ENCODE measurements at regions not wholly inside any gene's neighbourhood (a gene's known extent, or its start where the extent isn't known, plus 50 kb on each side); places are given as distances from the start of the nearest gene placed in this dataset.

DNA sequence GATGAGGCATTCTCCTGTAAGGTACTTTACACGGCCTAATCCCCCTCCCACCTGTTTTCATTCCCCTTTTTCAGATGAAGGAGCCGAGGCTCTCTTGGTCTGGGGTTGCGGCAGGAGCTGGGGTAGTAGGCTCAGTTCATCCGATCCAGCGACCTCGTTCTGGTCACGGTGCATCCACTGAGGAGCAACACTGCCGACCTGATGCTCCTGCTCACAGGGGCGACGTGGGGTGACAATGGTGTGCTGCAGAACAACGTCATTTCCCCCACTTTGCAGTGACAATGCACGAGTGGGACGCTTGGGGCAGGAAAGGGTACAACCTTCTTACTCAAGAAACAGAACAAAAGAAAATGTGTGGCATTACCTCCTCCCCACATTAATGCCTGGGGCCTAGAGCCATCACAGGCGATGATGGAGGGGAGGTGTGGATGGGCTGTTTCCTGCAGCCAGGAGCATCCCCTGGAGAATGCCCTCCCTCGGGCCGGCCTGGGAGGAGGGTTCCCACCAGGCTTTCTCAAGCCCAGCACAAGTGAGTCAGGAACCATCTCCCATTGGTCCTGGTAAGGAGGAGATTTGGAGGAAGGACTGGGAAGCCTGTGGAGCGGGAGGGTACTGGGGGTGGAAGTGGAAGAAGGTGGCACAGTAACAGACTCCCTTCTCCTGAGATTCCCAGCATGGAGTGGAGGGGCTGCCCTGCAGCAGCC lies 125.6 kb downstream of the SPATA19 start:
- no peak for DNase-seq

DNA sequence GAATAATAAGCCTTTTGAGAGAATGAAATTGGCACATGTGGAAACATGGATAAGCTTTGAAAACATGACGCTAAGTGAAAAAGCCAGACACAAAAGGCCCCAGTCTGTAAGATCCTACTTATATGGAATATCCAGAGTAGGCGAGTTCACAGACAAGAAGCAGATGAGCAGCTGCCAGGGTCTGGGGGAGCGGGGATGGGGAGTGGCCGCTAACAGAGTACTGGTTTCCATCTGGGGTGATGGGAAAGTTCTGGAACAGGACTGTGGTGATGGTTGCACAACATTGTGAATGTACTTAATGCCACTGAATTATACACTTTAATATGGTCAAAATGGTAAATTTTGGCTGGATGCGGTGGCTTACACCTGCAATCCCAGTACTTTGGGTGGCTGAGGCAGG lies 126.5 kb downstream of the SPATA19 start:
- DNase-seq: no peak

DNA sequence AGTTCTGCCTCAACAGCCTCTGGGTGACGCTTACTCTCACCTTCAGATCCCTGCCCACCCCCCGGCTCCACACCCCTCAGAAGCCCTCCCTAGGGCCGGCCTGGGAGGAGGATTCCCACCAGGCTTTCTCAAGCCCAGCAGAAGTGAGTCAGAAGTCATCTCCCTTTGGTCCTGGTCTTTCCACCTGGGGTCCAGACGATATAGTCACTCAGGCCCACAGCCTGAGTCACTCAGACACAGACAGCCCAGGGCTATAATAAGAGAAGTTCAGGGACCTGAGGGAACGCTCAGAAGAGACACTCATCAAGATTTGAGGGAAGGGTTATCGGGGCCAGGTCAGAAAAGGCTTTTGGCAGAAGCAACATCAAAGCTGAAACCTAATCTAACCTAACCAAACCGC lies 127.1 kb downstream of the SPATA19 start:
- DNase-seq: no peak

DNA sequence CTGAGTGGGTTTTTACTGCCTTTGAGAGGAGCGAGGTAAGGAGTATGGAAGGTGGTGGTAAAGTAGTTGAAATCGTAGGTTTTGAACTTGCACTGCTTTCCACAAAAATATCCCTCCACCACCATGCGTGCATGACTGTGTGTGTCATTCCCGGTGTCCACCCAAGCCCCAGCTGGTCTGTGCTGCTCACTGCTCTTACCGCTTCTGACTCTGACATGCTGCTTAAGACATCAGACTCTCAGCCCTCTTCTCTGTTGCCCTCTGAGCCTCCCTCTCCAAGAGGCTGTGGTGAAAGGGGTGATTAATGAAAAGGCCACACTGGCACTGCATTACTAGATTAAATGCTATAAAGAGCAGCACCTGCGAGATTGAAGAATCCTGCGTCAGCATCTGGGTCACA lies 128.7 kb downstream of the SPATA19 start:
- DNase-seq: no peak

DNA sequence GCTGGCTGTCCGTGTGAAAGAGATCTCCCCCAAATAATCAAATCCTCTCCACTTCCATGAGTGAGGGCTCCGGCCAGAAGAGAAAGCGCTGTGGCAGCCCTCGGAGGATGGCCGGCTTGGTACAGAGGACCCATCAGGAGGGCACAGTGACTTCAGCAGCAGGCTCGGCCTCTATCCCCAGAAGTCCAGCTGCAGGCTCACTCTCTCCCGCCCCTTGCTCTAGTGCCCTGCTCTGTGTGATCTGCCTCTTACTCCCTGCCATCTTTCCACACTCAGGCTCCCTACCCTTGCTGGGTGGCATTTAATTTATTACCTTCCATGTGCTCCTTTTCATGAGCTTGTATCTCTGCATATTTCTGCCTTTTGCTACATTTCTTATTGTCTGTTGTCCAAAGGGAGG lies 129.7 kb downstream of the SPATA19 start:
- DNase-seq: no peak

DNA sequence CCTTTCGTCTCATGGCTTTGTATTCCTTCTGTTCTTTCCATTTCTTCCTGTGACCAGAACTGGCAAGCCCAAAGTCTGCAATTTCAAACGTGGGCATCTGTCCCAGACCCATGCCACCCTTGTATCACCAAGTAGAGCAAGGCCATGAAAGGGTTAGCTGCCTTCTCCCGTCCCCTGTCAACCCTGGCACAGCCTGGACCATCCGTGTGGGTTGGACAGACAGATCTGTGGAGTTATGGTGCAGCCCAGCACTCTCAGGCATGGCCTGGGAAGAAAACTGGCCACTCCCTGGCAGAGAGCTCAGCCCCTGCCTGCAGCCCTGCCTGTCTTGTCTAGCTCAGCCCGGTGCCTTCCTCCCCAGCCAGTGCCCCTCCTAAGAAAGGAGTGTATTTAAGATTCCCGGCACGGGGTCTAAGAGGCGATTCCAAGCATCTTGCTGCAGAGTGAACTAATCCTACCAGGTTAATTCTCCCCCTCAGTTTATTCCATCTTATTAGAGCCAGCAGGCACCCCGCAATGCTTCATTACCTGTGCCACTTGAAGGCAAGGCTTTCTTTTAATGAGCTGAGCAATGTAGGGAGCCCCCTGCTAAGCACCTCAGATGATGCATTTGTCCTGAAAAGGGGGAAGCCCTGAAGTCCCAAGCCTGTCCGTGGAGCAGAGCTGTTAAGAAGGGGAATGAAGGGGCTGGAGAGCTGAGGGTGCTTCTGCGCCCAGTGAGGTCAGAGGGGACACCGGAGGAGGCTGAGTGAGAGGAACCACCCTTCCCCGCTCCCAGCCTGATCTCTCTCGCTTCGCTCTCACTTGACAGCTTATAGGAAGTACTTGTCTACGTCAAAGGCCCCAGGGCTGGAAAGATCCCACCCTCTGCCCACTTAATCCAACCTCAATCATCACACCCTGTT lies 130.6 kb downstream of the SPATA19 start:
- DNase-seq: no peak

DNA sequence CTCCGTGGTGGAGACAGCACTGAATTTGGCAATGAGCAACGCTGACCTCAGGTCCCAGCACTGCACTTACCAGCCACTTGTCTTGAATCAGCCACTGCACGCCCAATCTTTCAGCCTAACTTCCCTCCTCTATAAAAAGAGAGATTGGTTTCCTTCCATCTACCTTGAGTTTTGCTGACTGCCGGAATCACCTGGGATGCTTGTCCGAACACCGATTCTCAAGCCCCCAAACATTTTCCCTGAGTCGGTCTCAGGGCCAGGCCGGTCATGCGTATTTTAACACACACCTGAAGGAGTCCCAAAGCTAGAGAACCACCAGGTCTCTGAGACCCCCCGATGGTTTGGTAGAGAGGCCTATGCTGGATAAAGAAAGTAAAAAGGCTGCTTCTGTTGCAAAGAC lies 131.5 kb downstream of the SPATA19 start:
- DNase-seq: no peak

DNA sequence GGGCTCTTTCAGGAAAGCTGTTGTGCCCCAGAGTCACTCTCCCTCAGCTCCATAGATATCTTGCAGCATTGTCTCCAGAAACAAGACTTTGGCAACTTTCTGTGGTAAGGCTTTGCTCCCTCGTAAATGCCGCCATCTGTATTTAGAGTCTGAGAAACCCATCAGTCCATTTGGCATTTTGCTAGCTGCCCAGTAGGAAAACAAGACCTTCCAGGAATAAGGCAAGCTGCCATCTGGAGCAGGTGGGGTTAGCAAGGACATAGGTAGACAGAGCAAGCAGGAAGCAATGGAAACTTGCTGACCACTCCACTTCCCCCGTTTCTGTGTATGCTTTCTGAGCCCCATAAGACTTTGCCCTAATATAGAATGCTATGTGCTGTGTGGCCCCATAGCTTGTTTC lies 131.9 kb downstream of the SPATA19 start:
- no peak for DNase-seq

DNA sequence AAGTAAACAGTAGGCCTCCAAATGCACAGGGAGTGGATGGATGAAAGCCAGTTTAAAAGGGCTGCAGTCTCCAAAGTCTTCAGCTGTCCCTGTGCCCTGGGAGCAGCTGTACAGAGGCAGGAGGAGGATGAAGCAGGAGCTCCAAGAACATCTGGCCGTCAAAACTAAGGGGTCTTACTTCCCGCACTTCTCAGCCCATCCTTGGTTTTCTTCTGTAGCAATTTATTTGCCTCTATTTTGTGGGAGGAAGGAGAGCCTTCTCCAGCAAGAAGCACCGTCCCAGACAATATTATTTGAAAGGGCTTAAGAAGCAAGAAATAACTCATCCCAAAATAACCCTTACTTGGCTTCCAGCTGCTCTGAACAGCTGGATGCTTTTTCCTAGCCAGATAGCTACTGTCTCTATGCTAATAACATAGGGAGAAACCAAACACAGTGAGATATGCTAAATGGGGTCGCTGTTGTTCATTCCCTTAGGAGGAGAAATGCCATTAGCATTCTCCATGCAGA lies 133.2 kb downstream of the SPATA19 start:
- no peak for DNase-seq

DNA sequence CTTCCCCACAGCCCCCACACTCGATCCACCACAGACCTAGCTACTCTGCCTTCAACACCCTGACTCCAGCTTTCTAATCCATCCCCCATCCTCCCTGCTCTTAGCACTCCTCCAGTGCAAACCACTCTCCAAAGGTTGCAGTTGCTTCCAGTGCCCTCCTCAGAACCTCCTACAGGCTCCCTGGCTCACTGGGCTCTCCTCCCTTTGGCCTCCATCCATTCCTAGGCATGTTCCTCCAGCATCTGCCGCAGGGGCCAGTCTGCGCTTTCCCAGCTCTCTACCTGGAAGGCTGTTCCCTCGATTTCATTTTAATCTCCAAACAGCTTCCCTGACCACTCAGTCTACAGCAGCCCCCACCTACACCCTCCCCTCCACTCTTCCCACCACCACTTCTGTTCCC lies 133.8 kb downstream of the SPATA19 start:
- no peak for DNase-seq

DNA sequence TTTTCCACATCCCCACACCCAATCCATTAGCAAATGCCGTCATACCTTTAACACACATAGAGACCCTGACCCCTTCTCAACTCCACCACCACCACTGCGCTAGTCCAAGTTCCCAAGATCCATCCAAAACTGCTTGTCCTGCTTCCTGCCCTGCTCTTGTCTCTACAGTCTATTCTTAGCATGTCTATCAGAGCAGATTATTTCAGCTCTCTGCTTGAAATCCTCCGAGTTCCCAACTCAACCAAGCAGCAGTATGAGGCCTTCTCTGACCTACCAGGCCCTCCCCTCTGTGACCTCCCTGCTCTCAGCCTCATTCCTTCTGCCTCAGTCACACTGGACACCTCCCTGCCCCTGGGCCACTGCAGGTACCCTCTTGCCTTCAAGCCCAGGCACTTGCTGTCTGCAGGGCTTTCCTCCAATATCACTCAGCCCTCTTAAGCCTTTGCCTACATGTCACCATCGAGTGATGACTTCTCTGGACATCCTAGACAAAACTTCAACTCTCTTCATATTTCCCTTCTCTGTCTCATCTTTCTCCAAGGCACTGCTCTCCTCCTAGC lies 134.6 kb downstream of the SPATA19 start:
- DNase-seq: no peak

DNA sequence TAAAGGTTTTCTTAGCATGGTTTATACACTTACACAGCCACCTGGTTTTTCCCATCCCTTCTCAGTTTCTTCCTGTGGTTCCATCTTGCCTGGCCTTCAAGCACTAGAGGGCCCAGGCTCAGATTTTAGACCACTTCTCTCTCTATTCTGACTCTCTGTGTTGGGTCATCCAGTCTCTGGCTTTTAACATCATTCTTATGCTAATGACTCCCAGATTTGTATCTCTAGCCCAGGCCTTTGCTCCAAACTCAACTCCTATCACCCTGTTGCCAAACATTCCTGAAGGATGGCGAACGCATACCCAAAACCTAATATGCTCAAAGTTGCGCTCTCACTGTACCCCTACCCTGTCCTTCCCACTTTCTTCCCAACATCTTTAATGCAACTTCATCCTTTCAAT lies 135.1 kb downstream of the SPATA19 start:
- DNase-seq: no peak

DNA sequence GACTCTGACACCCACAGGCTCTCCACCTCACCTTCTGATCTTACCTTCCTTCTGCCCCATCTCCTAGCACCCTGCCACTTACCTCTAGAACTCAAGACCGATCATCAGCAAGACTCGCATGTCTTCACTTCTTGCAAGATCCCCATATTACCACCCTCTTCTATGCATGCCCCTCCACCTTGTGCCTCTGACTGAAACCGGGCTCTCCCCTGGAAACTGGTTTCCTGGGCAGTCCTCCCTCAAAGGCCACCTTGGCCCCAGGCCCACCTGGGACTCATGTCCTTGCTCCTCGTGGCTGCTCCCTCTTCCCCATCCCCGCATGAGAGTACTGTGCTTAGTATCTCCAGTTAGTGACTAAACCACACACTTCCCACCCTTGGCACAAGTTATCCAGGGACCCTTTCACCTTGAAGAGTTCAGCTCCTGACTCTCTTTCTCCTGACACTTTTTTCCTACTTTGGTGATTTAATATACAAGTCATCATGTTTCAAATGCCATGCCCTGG lies 136.7 kb downstream of the SPATA19 start:
- no peak for DNase-seq

DNA sequence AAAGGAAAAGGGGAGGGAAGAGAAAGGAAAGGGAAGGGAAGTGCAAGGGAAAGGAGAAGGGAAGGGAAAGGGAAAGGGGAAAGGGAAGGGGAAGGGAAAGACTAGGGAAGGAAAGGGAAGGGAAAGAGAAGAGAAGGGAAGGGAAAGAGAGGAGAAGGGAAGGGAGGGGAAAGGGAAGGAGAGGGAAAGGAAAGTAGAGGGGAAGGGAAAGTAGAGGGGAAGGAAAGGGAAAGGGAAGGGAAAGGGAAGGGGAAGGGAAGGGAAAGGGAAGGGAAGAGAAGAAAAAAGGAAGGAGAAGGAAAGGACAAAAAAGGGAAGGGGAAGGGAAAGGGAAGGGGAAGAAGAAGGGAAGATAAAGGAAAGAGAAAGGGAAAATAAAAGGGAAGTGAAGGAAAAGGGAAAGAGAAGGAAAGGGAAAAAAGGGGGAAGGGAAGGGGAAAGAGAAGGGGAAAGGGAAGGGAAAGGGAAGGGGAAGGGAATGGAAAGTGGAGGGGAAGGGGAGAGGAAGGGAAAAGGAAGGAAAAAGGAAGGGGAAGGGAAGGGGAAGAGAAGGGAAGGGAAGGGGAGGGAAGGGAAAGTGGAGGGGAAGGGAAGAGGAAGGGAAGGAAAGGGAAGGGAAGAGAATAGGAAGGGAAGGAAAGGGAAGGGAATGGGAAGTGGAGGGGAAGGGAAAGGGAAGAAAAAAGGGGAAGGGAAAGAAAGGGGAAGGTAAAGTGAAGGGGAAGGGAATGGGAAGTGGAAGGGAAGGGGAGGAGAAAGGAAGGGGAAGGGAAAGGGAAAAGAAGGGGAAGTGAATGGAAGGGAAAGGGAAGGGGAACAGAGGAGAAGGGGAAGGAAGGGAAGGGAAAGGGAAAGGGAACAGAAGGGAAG lies 138.2 kb downstream of the SPATA19 start:
- no peak for DNase-seq

DNA sequence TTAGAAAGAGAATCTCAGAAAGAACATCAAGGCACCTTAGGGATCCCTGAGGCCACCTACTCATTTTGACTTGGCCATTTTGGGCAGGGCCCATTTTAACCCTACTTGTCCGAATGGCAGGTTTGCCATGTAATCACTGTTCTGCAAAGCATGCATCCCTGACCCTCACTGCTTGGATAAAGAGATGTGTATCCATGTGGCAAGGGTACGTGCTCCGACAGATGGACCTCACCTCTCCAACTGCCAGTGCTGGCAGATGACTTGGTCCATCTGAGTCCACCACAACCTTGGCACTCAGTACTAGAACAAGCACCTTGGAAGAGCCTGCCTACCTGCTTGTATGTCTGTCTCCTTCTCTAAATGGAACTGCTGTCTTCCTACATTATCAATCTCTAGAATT lies 139.4 kb downstream of the SPATA19 start:
- DNase-seq: no peak

DNA sequence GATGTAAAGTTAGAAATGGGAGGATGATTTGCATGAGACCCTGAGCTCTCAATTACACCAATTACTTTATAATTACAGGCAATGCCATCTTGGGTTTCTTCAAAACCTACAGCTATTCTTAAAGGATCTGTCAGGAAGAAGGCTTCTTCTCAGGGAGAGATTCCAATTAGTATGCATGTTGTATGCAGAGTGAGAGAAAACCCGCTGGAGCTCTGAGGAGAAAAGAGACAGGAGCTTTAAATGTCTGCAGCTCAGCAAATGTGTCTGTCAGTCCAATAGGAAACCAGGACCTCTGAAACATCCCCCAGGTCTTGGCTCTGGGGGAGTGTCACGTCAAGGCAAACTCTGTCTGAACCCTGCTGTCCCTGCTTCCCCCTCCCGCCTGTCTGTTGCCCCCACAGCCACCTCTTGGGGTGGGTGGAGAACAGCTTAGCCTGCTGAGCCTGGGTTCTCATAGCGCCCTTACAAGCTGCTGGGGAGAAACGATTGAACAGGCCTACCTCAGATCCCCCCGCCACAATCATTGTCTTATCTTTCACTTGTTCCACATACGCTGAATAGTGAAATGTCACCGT lies 140.2 kb downstream of the SPATA19 start:
- no peak for DNase-seq

DNA sequence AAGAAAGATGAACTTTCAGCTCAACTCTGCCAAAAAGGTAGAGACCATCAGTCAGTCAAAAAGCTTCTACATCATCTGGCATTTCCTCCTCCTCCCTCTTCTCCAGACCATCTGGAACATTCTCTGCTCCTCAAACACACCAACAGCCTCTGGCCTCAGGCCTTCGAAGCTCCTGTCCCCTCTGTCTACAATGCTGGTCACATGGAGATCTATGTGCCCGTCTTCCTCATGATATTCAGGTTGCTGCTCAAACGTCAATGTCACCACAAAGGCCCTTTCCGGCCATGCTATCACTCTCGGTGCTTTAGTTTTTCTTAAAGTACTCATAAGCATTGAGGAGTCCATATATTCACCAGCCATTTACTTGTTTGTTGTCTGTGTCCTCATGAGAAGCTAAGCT lies 146.2 kb downstream of the SPATA19 start:
- no peak for DNase-seq

DNA sequence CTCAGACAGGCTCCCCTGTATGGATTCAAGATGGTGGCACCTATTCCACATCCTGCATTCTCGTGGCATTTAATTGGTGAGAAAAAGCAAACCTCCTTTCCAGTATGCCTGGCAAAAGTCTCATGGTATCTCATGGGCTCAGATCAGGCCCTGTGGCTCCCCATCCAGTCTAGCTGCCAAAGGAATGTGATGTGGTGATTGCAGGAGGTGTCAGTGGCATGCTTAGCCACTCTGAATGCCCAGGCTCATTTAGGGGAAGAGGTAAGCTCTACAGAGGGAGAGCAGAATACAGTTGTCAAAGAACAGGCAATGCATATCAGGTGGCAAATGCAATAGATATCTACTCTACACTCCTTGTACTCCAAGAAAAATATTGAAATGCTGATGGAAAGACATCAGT lies 146.7 kb downstream of the SPATA19 start:
- no peak for DNase-seq

DNA sequence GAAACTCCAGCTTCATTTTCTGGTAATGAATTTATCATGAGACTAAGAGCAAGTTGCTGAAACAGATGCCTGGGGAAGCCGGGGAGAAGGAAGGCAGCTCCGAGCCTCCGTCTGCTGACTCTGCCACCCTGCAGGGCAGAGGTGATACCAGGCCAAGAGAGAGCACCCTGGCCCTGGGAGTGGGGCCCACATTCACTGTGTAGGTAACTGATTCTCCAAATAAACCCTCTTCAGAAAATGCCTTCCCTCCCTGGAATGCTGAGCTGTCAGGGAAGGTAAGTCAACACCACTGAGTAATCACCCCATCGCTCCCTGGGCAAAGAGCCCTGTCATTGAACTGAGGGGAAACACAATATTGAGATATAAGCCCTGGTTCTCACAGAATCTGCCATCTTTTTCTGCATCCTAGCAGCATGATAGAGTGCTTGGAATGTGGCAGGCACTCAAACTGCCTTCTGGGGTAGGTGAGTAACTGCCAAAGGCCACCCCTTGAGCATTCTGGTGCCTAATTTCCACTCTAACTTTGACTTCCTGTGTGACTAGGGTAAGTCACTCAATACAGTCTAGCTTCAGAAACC lies 147.6 kb downstream of the SPATA19 start:
- DNase-seq: no peak

DNA sequence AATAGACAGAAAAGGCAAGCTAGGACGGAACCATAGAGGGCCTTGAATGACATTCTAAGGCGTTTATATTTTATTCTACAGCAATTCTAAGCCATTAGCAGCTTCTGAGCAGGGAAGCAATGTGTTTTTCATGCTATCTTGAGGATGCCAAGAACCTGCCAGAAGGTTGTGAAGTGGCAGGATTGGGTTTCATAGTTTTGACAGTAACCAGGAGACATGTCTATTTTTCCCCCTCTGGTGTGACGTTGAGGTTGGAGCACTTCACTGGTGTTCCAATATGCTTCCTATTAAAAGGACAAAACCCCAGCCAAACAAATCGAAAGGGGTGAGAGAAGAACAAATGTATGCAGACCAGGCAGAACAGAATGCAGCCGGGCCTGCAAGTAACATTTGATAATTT lies 148.2 kb downstream of the SPATA19 start:
- DNase-seq: no peak

DNA sequence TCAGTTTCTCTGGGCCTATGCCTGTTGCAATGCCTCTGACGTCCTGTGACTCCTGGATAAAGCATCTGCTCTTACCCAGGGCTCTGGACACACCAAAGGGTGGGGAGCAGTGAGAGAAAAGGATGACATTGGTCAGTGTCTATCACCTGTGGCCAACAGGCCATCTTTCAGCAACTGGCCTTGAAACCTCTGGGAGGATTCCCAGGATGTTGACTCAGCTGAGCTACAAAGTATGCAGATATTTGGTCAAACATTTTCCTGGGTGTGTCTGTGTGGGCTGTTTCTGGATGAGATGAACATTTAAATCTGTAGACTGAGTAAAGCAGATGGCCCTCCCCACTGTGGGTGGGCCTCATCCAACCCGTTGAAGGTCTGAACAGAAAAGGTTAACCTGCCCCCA lies 149.9 kb downstream of the SPATA19 start:
- DNase-seq: no peak

DNA sequence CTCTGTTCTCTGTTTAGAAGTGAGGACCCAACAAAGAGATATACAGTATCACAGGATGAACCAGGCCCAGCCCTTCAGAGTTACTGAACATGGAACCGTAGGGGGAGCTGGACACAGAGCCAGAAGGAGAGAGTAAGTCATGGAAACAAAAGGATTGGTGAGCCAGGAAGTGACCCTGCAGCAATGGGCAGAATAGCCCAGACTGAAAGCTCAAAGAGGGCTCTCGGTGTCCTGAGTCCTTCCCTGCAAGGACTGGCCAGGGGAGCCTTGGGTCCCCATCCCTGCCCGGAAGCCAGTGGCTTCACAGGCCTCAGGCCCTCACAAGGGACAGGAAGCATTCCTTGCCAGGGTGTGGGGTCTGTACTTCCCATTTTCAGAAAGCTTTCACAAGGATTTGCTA lies 150.6 kb downstream of the SPATA19 start:
- DNase-seq: no peak

Data from hematopoietic multipotent progenitor cell treated with erythropoietin and hydrocortisone succinate and interleukin-3 and kit ligand, for 8 days (in vitro differentiated cells).